OCI-LY3 (cell line): ENCODE measurements at regions not wholly inside any gene's neighbourhood (a gene's known extent, or its start where the extent isn't known, plus 50 kb on each side); places are given as distances from the start of the nearest gene placed in this dataset.
"Not testable (repeated sequence)": the region's sequence is repeated elsewhere in the genome, so short reads cannot be mapped to it uniquely, and the experiment has no call there.

ENCODE experiments used
- CTCF ChIP-seq: fragments of 200-600, 300-600 bp; sonication (generic); IDR thresholded peaks from 2 replicates; pipeline ENCODE4 v1.5.1; 2014; ENCODE audit warnings: antibody characterized with exemption, low read length, low read depth
- EZH2phosphoT487 ChIP-seq: fragments of 200-600 bp; shearing (Covaris generic); IDR thresholded peaks from 2 replicates; pipeline ENCODE4 v1.6.1; 2018; ENCODE audit warnings: antibody characterized with exemption, mixed run types, low read depth

GRCh38 chr16:29228664-29229611 lies 177.6 kb downstream of the NPIPB11 start:
- TF ChIP-seq CTCF, EZH2phosphoT487: not testable (repeated sequence)
